Epithelial cell of esophagus (primary cell): ENCODE measurements at regions not wholly inside any gene's neighbourhood (a gene's known extent, or its start where the extent isn't known, plus 50 kb on each side); places are given as distances from the start of the nearest gene placed in this dataset.

Experiments
- DNase-seq: peaks from one replicate; pipeline ENCODE4 v3.0.0; 2010; ENCODE audit warnings: low read depth
- H3K4me3 ChIP-seq: 2 replicates; pipeline ENCODE4 v1.5.1; 2011; ENCODE audit warnings: mild to moderate bottlenecking, low read length, control low read depth
- TF ChIP-seq, protein P1 (sequence below): IDR thresholded peaks from 2 replicates; pipeline ENCODE4 v1.5.1; 2011; ENCODE audit warnings: low read depth, mild to moderate bottlenecking, low read length, control low read depth, inconsistent platforms; ENCODE audit not compliant: insufficient read depth; ENCODE audit errors: missing control alignments

- DNase-seq = peak; percentile 47
- TF ChIP-seq, protein P1, sequence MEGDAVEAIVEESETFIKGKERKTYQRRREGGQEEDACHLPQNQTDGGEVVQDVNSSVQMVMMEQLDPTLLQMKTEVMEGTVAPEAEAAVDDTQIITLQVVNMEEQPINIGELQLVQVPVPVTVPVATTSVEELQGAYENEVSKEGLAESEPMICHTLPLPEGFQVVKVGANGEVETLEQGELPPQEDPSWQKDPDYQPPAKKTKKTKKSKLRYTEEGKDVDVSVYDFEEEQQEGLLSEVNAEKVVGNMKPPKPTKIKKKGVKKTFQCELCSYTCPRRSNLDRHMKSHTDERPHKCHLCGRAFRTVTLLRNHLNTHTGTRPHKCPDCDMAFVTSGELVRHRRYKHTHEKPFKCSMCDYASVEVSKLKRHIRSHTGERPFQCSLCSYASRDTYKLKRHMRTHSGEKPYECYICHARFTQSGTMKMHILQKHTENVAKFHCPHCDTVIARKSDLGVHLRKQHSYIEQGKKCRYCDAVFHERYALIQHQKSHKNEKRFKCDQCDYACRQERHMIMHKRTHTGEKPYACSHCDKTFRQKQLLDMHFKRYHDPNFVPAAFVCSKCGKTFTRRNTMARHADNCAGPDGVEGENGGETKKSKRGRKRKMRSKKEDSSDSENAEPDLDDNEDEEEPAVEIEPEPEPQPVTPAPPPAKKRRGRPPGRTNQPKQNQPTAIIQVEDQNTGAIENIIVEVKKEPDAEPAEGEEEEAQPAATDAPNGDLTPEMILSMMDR = no peak
- no peak overlapping the region for H3K4me3 ChIP-seq
These were observed 73.7 kb upstream of the ZNF516 start for GRCh38 chr18:76568731-76569130.

DNA sequence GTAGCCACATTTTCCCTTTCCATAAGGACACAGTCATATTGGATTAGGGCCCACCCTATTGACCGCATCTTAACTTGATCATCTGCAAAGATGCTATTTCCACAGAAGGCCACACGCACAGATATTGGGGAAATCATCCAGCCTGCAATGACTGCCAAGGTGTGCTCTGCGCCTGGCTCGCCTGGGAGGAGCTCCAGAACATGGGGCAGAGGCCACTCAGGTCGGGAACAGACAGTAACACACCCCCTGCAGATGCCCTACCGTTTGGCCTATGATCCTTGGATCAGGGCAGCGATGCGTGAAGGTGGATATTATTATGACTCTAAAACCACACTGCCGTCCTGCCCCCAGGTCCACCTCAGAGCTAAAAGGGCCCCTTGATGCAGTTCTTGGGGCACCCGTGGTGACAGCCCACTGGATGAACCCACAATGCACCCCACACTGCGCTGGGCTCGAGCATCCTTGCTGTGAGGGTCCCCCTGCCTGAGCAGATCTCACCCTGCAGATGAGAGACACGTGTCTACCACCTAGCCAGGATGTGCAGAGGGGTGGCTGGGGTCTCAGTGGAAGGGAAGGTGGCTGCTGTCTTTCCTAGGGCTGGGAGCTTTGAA is 72.9 kb upstream of the ZNF516 start:
- H3K4me3 ChIP-seq = no peak overlapping the region
- TF ChIP-seq, protein P1 = no peak
- DNase-seq = no peak

GRCh38 chr18:76566987-76567386 is 71.9 kb upstream of the ZNF516 start:
- no peak for DNase-seq
- TF ChIP-seq, protein P1 = no peak
- H3K4me3 ChIP-seq = no peak overlapping the region

DNA sequence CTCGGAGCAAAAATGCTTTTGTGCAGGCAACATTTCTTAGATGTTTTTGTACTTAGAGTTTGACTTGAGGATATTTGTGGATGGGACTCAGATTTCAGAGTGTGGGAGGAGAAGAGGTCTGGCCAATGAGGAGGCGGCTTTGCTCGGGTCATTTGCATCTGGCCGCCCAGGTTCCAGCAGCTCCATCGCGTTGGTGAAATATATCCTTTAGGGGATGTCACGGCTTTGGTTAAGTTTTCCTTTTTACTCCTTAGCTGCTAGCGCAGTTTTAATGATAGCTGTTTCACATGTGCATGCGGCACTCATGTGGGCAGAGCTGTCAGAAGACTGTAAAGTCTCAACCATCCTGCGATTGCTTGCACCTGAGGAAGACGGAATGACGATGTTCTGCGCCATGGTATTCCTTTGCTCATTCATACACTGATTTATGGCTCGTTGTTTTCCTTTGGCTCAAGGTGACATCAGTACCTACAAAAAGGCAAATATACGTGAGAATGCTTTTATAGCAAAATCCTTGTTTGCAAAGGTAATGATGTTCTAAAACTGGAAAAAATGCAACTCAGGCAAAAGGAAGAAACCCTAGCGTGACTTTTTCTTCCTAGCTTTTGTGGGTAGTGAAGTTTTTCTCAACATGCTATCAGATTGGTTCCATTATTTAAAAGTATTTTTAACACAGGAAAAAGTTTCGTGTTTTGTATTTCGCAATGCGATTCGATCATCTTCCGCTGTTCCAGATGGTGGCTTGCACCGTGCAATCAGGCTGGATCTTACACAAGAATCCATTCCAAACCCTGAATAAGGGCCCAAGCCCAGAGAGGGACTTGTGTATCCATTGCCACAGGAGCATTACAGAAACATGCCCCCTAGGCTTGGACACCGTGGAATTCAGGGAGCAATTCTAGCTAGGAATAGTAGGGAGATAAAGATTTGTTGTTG is 70.5 kb upstream of the ZNF516 start:
- DNase-seq = peak; percentile 96
- TF ChIP-seq, protein P1 = no peak
- peak overlapping the region; percentile 46 for H3K4me3 ChIP-seq

- DNase-seq = peak; percentile 10
- peak overlapping the region; percentile 46 for H3K4me3 ChIP-seq
- TF ChIP-seq, protein P1 = no peak
These were observed 69.7 kb upstream of the ZNF516 start for GRCh38 chr18:76564655-76565237.

- H3K4me3 ChIP-seq = no peak overlapping the region
- peak; percentile 95 for DNase-seq
- TF ChIP-seq, protein P1 = no peak
These were observed 69.1 kb upstream of the ZNF516 start for GRCh38 chr18:76564117-76564516.
